ENCODE measurements at regions not wholly inside any gene's neighbourhood (a gene's known extent, or its start where the extent isn't known, plus 50 kb on each side); places are given as distances from the start of the nearest gene placed in this dataset.

DNA sequence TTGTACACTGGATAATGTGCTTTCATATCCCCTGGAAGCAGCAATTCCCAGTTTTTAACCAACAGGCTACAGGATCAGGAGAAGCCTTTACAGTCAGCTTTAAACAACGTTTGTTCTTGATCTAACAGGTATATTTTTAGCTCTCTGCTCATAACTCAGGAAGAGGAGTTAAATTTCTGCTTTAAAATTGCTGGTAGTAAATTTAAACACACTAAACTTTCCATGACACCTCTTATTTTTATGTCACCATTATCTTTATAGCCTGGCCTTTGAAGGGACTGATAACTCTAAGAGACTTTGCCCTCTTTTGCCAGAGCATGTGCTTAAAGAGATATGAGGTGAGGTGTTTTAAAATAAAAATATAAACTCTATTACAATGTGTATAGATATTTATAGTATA, 119.6 kb upstream of the BRINP3 start:
- peak overlapping the region; percentile 75 for H3K27ac ChIP-seq

DNA sequence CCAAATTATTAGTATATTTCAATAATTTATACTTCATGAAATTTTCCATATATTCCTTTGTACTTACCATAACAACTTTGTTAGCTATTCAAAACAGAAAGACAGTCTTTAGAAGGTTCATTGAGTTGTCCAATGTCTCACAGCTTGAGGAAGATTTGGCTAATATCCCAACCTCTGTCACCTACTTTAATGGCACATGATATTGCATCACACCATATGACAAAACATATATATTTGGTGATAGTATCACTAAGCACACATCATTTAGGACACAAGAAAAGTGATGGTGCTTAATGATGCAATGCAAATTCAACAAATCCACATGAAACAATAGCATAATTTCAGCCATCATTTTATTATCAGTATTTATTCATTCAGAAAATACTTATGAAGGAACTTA, 122.0 kb upstream of the BRINP3 start:
- TF ChIP-seq, protein P1, sequence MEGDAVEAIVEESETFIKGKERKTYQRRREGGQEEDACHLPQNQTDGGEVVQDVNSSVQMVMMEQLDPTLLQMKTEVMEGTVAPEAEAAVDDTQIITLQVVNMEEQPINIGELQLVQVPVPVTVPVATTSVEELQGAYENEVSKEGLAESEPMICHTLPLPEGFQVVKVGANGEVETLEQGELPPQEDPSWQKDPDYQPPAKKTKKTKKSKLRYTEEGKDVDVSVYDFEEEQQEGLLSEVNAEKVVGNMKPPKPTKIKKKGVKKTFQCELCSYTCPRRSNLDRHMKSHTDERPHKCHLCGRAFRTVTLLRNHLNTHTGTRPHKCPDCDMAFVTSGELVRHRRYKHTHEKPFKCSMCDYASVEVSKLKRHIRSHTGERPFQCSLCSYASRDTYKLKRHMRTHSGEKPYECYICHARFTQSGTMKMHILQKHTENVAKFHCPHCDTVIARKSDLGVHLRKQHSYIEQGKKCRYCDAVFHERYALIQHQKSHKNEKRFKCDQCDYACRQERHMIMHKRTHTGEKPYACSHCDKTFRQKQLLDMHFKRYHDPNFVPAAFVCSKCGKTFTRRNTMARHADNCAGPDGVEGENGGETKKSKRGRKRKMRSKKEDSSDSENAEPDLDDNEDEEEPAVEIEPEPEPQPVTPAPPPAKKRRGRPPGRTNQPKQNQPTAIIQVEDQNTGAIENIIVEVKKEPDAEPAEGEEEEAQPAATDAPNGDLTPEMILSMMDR (IDR thresholded peaks at IDR 0.05) = no peak
- intact Hi-C loops (cut with DNase I) = no loop called here
- H3K27ac ChIP-seq = no peak overlapping the region

More for the DNA sequence above, 119.6 kb upstream of the BRINP3 start:
- Histone ChIP-seq H3K4me1 (peaks cover 8% of the 10 kb centered on the region), H3K9me3 (no peaks in the 10 kb centered on the region), H3K9ac (ENCODE audit: low read depth in 2 of 2, low read length in 2 of 2) (peak overlapping the region in 1 of 2 donors; percentile 32), H3K4me3 (no peak overlapping the region), H3K36me3 (no peaks in the 10 kb centered on the region), H3K27me3 (no peaks in the 10 kb centered on the region)
- intact Hi-C loops (cut with DNase I) = no loop called here
- TF ChIP-seq, protein P1 (IDR thresholded peaks at IDR 0.05) = no peak
- no peak for DNase-seq

DNA sequence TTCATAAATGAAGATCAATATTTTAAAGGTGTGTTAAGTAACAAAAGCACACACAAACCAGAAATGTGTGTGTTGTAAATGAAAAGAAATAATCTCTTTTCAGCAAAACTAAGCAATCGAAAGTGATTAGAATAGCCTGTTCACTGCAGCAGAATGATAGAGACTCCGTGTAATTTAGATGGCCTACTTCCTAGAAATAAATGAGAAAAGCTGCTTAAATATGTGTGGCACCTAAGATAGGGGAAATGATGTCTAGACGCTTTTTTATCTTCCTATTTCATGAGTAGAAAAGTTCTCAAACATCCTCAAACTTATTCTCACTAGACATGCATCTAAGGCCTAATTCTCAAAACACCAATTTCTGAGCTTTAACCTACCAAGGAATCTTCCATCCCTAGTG, 124.7 kb upstream of the BRINP3 start:
- no peak overlapping the region for H3K27ac ChIP-seq
- H3K4me1 ChIP-seq = no peaks in the 10 kb centered on the region
- no peaks in the 10 kb centered on the region for H3K36me3 ChIP-seq
- TF ChIP-seq, protein P1 (IDR thresholded peaks at IDR 0.05) = no peak
- intact Hi-C loops (cut with DNase I) = no loop called here
- H3K9ac ChIP-seq (ENCODE audit: low read depth in 2 of 2, low read length in 2 of 2) = no peak overlapping the region
- H3K9me3 ChIP-seq = no peaks in the 10 kb centered on the region
- H3K4me3 ChIP-seq = no peak overlapping the region
- no peak for DNase-seq
- no peaks in the 10 kb centered on the region for H3K27me3 ChIP-seq

More for the DNA sequence above, 122.0 kb upstream of the BRINP3 start:
- no peaks in the 10 kb centered on the region for H3K9me3 ChIP-seq
- H3K27me3 ChIP-seq = no peaks in the 10 kb centered on the region
- H3K9ac ChIP-seq (ENCODE audit: low read depth in 2 of 2, low read length in 2 of 2) = no peak overlapping the region
- peaks cover 8% of the 10 kb centered on the region for H3K4me1 ChIP-seq
- no peak for DNase-seq
- H3K4me3 ChIP-seq = no peak overlapping the region
- H3K36me3 ChIP-seq = no peaks in the 10 kb centered on the region

DNA sequence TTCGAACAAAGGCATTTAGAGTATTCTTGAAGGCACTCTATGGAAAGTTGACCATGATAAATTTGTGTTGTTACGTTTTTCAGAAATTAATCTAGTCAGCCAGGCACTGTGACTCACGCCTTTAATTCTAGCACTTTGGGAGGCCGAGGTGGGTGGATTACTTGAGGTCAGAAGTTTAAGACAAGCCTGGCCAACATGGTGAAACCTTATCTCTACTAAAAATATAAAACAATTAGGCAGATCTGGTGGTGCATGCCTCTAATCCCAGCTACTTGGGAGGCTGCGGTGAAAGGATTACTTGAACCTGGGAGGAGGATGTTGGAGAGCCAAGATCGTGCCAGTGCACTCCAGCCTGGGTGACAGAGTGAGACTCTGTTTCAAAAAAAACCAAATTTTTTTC, 130.6 kb upstream of the BRINP3 start:
- Histone ChIP-seq H3K9ac (ENCODE audit: low read depth in 2 of 2, low read length in 2 of 2) (no peak overlapping the region), H3K27ac (no peak overlapping the region), H3K9me3 (no peaks in the 10 kb centered on the region), H3K36me3 (no peaks in the 10 kb centered on the region), H3K4me3 (no peak overlapping the region), H3K27me3 (no peaks in the 10 kb centered on the region), H3K4me1 (no peaks in the 10 kb centered on the region)
- TF ChIP-seq, protein P1 (IDR thresholded peaks at IDR 0.05) = no peak
- DNase-seq = no peak
- intact Hi-C loops (cut with DNase I) = no loop called here

DNA sequence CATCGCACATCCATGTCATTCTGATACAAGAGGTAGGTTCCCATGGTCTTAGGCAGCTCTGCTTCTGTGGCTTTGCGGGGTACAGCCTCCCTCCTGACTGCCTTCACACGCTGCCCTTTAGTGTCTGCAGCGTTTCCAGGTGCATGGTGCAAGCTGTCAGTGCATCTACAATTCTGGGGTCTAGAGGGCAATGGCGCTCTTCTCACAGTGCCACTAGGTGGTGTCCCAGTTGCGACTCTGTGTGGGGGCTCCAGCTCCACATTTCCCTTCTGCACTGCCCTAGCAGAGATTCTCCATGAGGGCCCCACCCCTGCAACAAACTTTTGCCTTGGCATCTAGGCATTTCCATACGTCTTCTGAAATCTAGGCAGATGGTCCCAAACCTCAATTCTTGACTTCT, 138.2 kb upstream of the BRINP3 start:
- Histone ChIP-seq H3K9me3 (no peaks in the 10 kb centered on the region), H3K4me1 (no peaks in the 10 kb centered on the region), H3K27ac (no peak overlapping the region), H3K36me3 (no peaks in the 10 kb centered on the region), H3K4me3 (no peak overlapping the region), H3K27me3 (no peaks in the 10 kb centered on the region), H3K9ac (ENCODE audit: low read depth in 2 of 2, low read length in 2 of 2) (no peak overlapping the region)
- intact Hi-C loops (cut with DNase I) = no loop called here
- DNase-seq = no peak
- TF ChIP-seq, protein P1 (IDR thresholded peaks at IDR 0.05) = no peak

DNA sequence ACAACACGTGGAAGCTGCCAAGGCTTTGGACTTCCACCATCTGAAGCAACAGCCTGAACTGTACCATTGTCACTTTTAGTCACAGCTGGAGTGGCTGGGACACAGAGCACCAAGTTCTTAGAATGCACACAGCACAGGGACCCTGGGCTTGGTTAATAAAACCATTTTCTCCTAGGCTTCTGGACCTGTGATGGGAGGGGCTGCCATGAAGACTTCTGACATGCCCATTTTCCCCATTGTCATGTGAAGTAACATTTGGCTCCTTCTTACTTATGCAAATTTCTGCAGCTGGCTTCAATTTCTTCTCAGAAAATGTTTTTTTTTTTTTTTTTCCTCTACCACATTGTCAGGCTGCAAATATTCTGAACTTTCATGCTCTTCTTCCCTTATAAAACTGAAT, 138.6 kb upstream of the BRINP3 start:
- no peaks in the 10 kb centered on the region for H3K27me3 ChIP-seq
- no peaks in the 10 kb centered on the region for H3K4me1 ChIP-seq
- H3K9ac ChIP-seq (ENCODE audit: low read depth in 2 of 2, low read length in 2 of 2) = no peak overlapping the region
- H3K4me3 ChIP-seq = no peak overlapping the region
- TF ChIP-seq, protein P1 (IDR thresholded peaks at IDR 0.05) = no peak
- H3K9me3 ChIP-seq = no peaks in the 10 kb centered on the region
- intact Hi-C loops (cut with DNase I) = no loop called here
- DNase-seq = no peak
- H3K27ac ChIP-seq = no peak overlapping the region
- H3K36me3 ChIP-seq = no peaks in the 10 kb centered on the region

All from colonic mucosa (tissue), 4 donors.